H1 (cell line): ENCODE measurements at regions not wholly inside any gene's neighbourhood (a gene's known extent, or its start where the extent isn't known, plus 50 kb on each side); places are given as distances from the start of the nearest gene placed in this dataset.

Experiments used
- CTCF ChIA-PET: fragments of 300-600 bp; sonication (Branson Sonifier 250); formaldehyde crosslinking; loops from one replicate; lab custom pipeline; 2021; ENCODE audit not compliant: partially characterized antibody; lab: Charles Lee
- POLR2A ChIA-PET: fragments of 300-600 bp; sonication (Branson Sonifier 250); formaldehyde crosslinking; loops from one replicate; lab custom pipeline; 2021; ENCODE audit warnings: inconsistent platforms; ENCODE audit not compliant: partially characterized antibody; lab: Charles Lee
- DNase-seq, 2 experiments: peaks; one replicate each; pipeline versions ENCODE4 v3.0.0 to v3.0.0-alpha.2; 2010 to 2022; ENCODE audit warnings: low spot score in 2 of 2, low read depth in 1 of 2, mixed read lengths in 1 of 2
- FAIRE-seq: peaks from 2 replicates; lab custom pipeline; 2011; peaks lifted over from hg19 to GRCh38; lab: Jason Lieb, UNC
- H2AFZ ChIP-seq: 2 replicates; pipeline ENCODE4 v1.8.1; 2012; ENCODE audit warnings: low read length, inconsistent platforms
- H2AK5ac ChIP-seq: 2 replicates; pipeline ENCODE4 v1.6.1; 2013; ENCODE audit warnings: low read depth, low read length
- H2BK120ac ChIP-seq: replicated peaks from 2 replicates; pipeline ENCODE3; 2013; ENCODE audit warnings: low read depth, low read length, inconsistent platforms
- H2BK12ac ChIP-seq: 2 replicates; pipeline ENCODE4 v1.6.1; 2013; ENCODE audit warnings: low read depth, low read length
- H2BK15ac ChIP-seq: 2 replicates; pipeline ENCODE4 v1.6.1; 2013; ENCODE audit warnings: low read length
- H2BK20ac ChIP-seq: 2 replicates; pipeline ENCODE4 v1.6.1; 2013; ENCODE audit warnings: low read length
- H2BK5ac ChIP-seq: 2 replicates; pipeline ENCODE4 v1.6.1; 2013; ENCODE audit warnings: low read depth, low read length
- H3K14ac ChIP-seq: 2 replicates; pipeline ENCODE4 v1.6.1; 2013; ENCODE audit warnings: inconsistent platforms; ENCODE audit not compliant: insufficient read length
- H3K18ac ChIP-seq: 2 replicates; pipeline ENCODE4 v1.6.1; 2013; ENCODE audit warnings: low read length; ENCODE audit errors: extremely low read depth
- H3K23ac ChIP-seq: 2 replicates; pipeline ENCODE4 v1.6.1; 2013; ENCODE audit warnings: inconsistent platforms; ENCODE audit not compliant: insufficient read length
- H3K23me2 ChIP-seq: 2 replicates; pipeline ENCODE4 v1.6.1; 2013; ENCODE audit warnings: low read depth, low read length
- H3K27ac ChIP-seq: 2 replicates; pipeline ENCODE4 v1.6.1; 2011; ENCODE audit warnings: low read depth, low read length, inconsistent platforms
- H3K27me3 ChIP-seq, 4 experiments: replicated peaks in 1 of 4; 1 replicate in 1 of 4; 2 replicates in 3 of 4; pipeline versions ENCODE4 v1.6.1 to v1.8.1; 2011 to 2013; ENCODE audit warnings: low read length in 3 of 4, mild to moderate bottlenecking in 3 of 4, inconsistent platforms in 2 of 4, mixed read lengths in 2 of 4, moderate library complexity in 1 of 4; ENCODE audit not compliant: control insufficient read depth in 3 of 4, insufficient read depth in 3 of 4; ENCODE audit errors: extremely low read depth in 1 of 4
- H3K36me3 ChIP-seq, 4 experiments: 2 replicates each; pipeline versions ENCODE4 v1.6.1 to v1.8.1; 2011 to 2013; ENCODE audit warnings: mild to moderate bottlenecking in 4 of 4, low read length in 3 of 4, moderate library complexity in 2 of 4, control low read depth in 1 of 4, inconsistent platforms in 1 of 4; ENCODE audit not compliant: insufficient read depth in 4 of 4, control insufficient read depth in 2 of 4
- H3K4ac ChIP-seq: replicated peaks from 2 replicates; pipeline ENCODE3; 2013; ENCODE audit warnings: low read length, low read depth, mixed read lengths, inconsistent platforms; ENCODE audit not compliant: insufficient read length
- H3K4me1 ChIP-seq, 4 experiments: replicated peaks in 1 of 4; 1 replicate in 1 of 4; 2 replicates in 3 of 4; pipeline versions ENCODE4 v1.6.1 to v1.8.1; 2011 to 2013; ENCODE audit warnings: low read length in 3 of 4, inconsistent platforms in 2 of 4, mixed read lengths in 1 of 4; ENCODE audit not compliant: insufficient read depth in 4 of 4, control insufficient read depth in 3 of 4
- H3K4me2 ChIP-seq, 2 experiments: 2 replicates each; pipeline versions ENCODE4 v1.6.1 to v1.8.1; 2011 to 2013; ENCODE audit warnings: low read depth in 2 of 2, low read length in 2 of 2, control low read depth in 1 of 2, inconsistent platforms in 1 of 2, mild to moderate bottlenecking in 1 of 2; ENCODE audit not compliant: insufficient read depth in 1 of 2
- H3K4me3 ChIP-seq, 4 experiments: fragments of 200-600, 300-600 bp in 1 of 4; sonication (generic), shearing (Covaris generic), sonication (Bioruptor Twin) in 1 of 4; 2 replicates each; pipeline versions ENCODE4 v1.5.1 to v1.8.1; 2011 to 2016; ENCODE audit warnings: low read length in 4 of 4, low read depth in 3 of 4, control low read depth in 2 of 4, inconsistent platforms in 2 of 4, mild to moderate bottlenecking in 2 of 4, mixed read lengths in 1 of 4, moderate library complexity in 1 of 4; ENCODE audit not compliant: insufficient read depth in 2 of 4; ENCODE audit errors: extremely low read depth in 1 of 4
- H3K56ac ChIP-seq: replicated peaks from 2 replicates; pipeline ENCODE3; 2013; ENCODE audit warnings: low read depth, mild to moderate bottlenecking, mixed read lengths, low read length, inconsistent platforms; ENCODE audit not compliant: insufficient read length
- H3K79me1 ChIP-seq: 2 replicates; pipeline ENCODE4 v1.6.1; 2013; ENCODE audit warnings: low read depth, low read length, control low read depth
- H3K79me2 ChIP-seq, 2 experiments: 2 replicates each; pipeline versions ENCODE4 v1.6.1 to v1.8.1; 2012 to 2013; ENCODE audit warnings: low read length in 2 of 2, mild to moderate bottlenecking in 2 of 2, inconsistent platforms in 1 of 2; ENCODE audit not compliant: insufficient read depth in 2 of 2, control insufficient read depth in 1 of 2
- H3K9ac ChIP-seq, 4 experiments: replicated peaks in 1 of 4; 1 replicate in 1 of 4; 2 replicates in 3 of 4; pipeline versions ENCODE4 v1.6.1 to v1.8.1; 2011 to 2013; ENCODE audit warnings: low read depth in 3 of 4, low read length in 3 of 4, control low read depth in 2 of 4, mild to moderate bottlenecking in 2 of 4, moderate library complexity in 2 of 4, inconsistent platforms in 1 of 4; ENCODE audit errors: extremely low read depth in 1 of 4
- H3K9me3 ChIP-seq, 2 experiments: 2 replicates each; pipeline versions ENCODE4 v1.6.1 to v1.8.1; 2012 to 2013; ENCODE audit warnings: mild to moderate bottlenecking in 2 of 2, moderate library complexity in 2 of 2, control low read depth in 1 of 2, inconsistent platforms in 1 of 2, low read depth in 1 of 2, low read length in 1 of 2, mixed read lengths in 1 of 2; ENCODE audit not compliant: insufficient read depth in 2 of 2
- H4K20me1 ChIP-seq, 2 experiments: replicated peaks in 1 of 2; 2 replicates each; pipeline versions ENCODE3 to v1.8.1; 2011 to 2013; ENCODE audit warnings: inconsistent platforms in 2 of 2, low read length in 2 of 2, mild to moderate bottlenecking in 1 of 2; ENCODE audit not compliant: insufficient read depth in 2 of 2, control insufficient read depth in 1 of 2
- H4K5ac ChIP-seq: 2 replicates; pipeline ENCODE4 v1.6.1; 2013; ENCODE audit warnings: low read length, low read depth, mixed read lengths, inconsistent platforms; ENCODE audit not compliant: insufficient read length
- H4K8ac ChIP-seq: 2 replicates; pipeline ENCODE4 v1.8.0; 2013; ENCODE audit warnings: mild to moderate bottlenecking, moderate library complexity, low read length, inconsistent platforms; ENCODE audit not compliant: insufficient read depth; ENCODE audit errors: extremely low read depth
- H4K91ac ChIP-seq: replicated peaks from 2 replicates; pipeline ENCODE3; 2013; ENCODE audit warnings: low read length, mixed read lengths, inconsistent platforms; ENCODE audit not compliant: insufficient read length
- POLR2AphosphoS5 ChIP-seq: IDR thresholded peaks from 2 replicates; pipeline ENCODE4 v1.6.1; 2011; ENCODE audit warnings: low read depth, low read length
- WGBS, 2 experiments: shearing (Covaris generic) in 1 of 2; methylation state at CpG; one replicate each; pipeline versions ENCODE4 v1.1.6 to v1.1.7; 2013 to 2015; ENCODE audit warnings: low lambda C conversion rate in 2 of 2, mixed read lengths in 2 of 2, inconsistent platforms in 1 of 2, low coverage in 1 of 2, missing lambda C conversion rate in 1 of 2; ENCODE audit not compliant: insufficient replicate concordance in 2 of 2, insufficient coverage in 1 of 2, insufficient read length in 1 of 2; ENCODE audit errors: extremely low coverage in 1 of 2, missing lambda C conversion rate in 1 of 2; 5-methylcytosine and 5-hydroxymethylcytosine counted together

GRCh38 chr13:89932902-89933301 is 1414.6 kb upstream of the MIR17HG start:
- Histone ChIP-seq H2BK5ac (no peak overlapping the region), H3K14ac (no peak overlapping the region), H4K5ac (no peak overlapping the region), H4K20me1 (no peaks in the 10 kb centered on the region), H3K18ac (no peak overlapping the region), H3K4me2 (no peak overlapping the region), H2BK15ac (no peak overlapping the region), H2AK5ac (no peak overlapping the region), H3K23ac (no peak overlapping the region), H3K56ac (no peak overlapping the region), H3K79me1 (no peaks in the 10 kb centered on the region), H3K27me3 (no peaks in the 10 kb centered on the region), H3K9me3 (no peaks in the 10 kb centered on the region), H2BK120ac (no peak overlapping the region), H3K36me3 (no peaks in the 10 kb centered on the region), H3K4me1 (no peaks in the 10 kb centered on the region), H2BK20ac (no peak overlapping the region), H4K91ac (no peak overlapping the region), H3K27ac (no peak overlapping the region), H4K8ac (no peak overlapping the region), H3K79me2 (no peaks in the 10 kb centered on the region), H3K4ac (no peak overlapping the region), H3K23me2 (no peaks in the 10 kb centered on the region), H2BK12ac (no peak overlapping the region), H2AFZ (no peak overlapping the region), H3K9ac (no peak overlapping the region), H3K4me3 (no peak overlapping the region)
- ChIA-PET POLR2A (no interaction called here), CTCF (interaction anchor here (0.6 kb wide), 1 partner anchor 790 kb away, joined by 4 read pairs; no protein-coding TSS in a partner anchor)
- no peak for DNase-seq
- no peak for FAIRE-seq
- WGBS, 2 experiments, result 92% methylated on average over 5 of the region's 8 CpGs; no CpG with 5 or more reads in 1 of the 2 experiments
- TF ChIP-seq POLR2AphosphoS5, result no peak
